Liver (tissue), 8 donors: ENCODE measurements at regions not wholly inside any gene's neighbourhood (a gene's known extent, or its start where the extent isn't known, plus 50 kb on each side); places are given as distances from the start of the nearest gene placed in this dataset.

ENCODE experiments used
- DNase-seq: peaks from one replicate; pipeline ENCODE4 v3.0.0-alpha.2; 2017; ENCODE audit warnings: low spot score
- H3K27ac ChIP-seq, 2 donors: one replicate each; pipeline ENCODE4 v1.7.0; 2013; ENCODE audit warnings: inconsistent platforms in 2 of 2, low read length in 2 of 2, control low read depth in 1 of 2, low read depth in 1 of 2, mild to moderate bottlenecking in 1 of 2
- H3K27me3 ChIP-seq, 4 donors: one replicate each; pipeline versions ENCODE4 v1.6.1 to v1.7.0; 2013; ENCODE audit warnings: low read length in 3 of 4, inconsistent platforms in 1 of 4, mild to moderate bottlenecking in 1 of 4, moderate library complexity in 1 of 4; ENCODE audit not compliant: control insufficient read depth in 4 of 4, insufficient read depth in 4 of 4
- H3K36me3 ChIP-seq, 4 donors: one replicate each; pipeline versions ENCODE4 v1.6.1 to v1.7.0; 2013; ENCODE audit warnings: low read length in 3 of 4, mild to moderate bottlenecking in 3 of 4, low read depth in 1 of 4, moderate library complexity in 1 of 4; ENCODE audit not compliant: control insufficient read depth in 4 of 4, insufficient read depth in 3 of 4
- H3K4me1 ChIP-seq, 4 donors: one replicate each; pipeline versions ENCODE4 v1.6.1 to v1.7.0; 2013; ENCODE audit warnings: low read length in 3 of 4, mild to moderate bottlenecking in 3 of 4, moderate library complexity in 1 of 4; ENCODE audit not compliant: control insufficient read depth in 4 of 4, insufficient read depth in 4 of 4
- H3K4me3 ChIP-seq, 3 donors: one replicate each; pipeline versions ENCODE4 v1.6.1 to v1.7.0; 2013; ENCODE audit warnings: low read length in 3 of 3, control low read depth in 1 of 3, low read depth in 1 of 3, mild to moderate bottlenecking in 1 of 3
- H3K9ac ChIP-seq, 2 donors: one replicate each; pipeline ENCODE4 v1.7.0; 2013; ENCODE audit warnings: low read length in 2 of 2, mild to moderate bottlenecking in 2 of 2, moderate library complexity in 2 of 2, control low read depth in 1 of 2, low read depth in 1 of 2
- H3K9me3 ChIP-seq, 4 donors: one replicate each; pipeline versions ENCODE4 v1.6.1 to v1.7.0; 2013; ENCODE audit warnings: low read length in 3 of 4; ENCODE audit not compliant: control insufficient read depth in 4 of 4
- CTCF ChIP-seq: fragments of 150-350 bp; IDR thresholded peaks from 2 replicates; pipeline ENCODE4 v1.5.1; 2017; ENCODE audit warnings: improper control_type of control experiment, low read depth, low read length; ENCODE audit not compliant: missing input control
- HNF4A ChIP-seq, 2 donors: conservative IDR thresholded peaks; 2 replicates each; pipeline ENCODE4 v1.6.1; 2016; ENCODE audit warnings: antibody characterized with exemption in 2 of 2, mild to moderate bottlenecking in 2 of 2
- HNF4G ChIP-seq: IDR thresholded peaks from 2 replicates; pipeline ENCODE4 v1.6.1; 2016; ENCODE audit warnings: antibody characterized with exemption
- JUND ChIP-seq, 2 donors: IDR thresholded peaks; 2 replicates each; pipeline ENCODE4 v1.6.1; 2016; ENCODE audit warnings: antibody characterized with exemption in 2 of 2
- NR2F2 ChIP-seq: IDR thresholded peaks from 2 replicates; pipeline ENCODE4 v1.6.1; 2016; ENCODE audit warnings: antibody characterized with exemption
- RAD21 ChIP-seq, 2 donors: IDR thresholded peaks; 2 replicates each; pipeline ENCODE4 v1.6.1; 2016; ENCODE audit warnings: antibody characterized with exemption in 2 of 2, mild to moderate bottlenecking in 2 of 2
- RXRA ChIP-seq, 2 donors: IDR thresholded peaks; 2 replicates each; pipeline ENCODE4 v1.6.1; 2017 to 2018; ENCODE audit warnings: antibody characterized with exemption in 2 of 2, mild to moderate bottlenecking in 1 of 2
- SP1 ChIP-seq: IDR thresholded peaks from 2 replicates; pipeline ENCODE4 v1.6.1; 2018; ENCODE audit warnings: antibody characterized with exemption, mild to moderate bottlenecking
- TAF1 ChIP-seq: conservative IDR thresholded peaks from 2 replicates; pipeline ENCODE4 v1.6.1; 2016; ENCODE audit warnings: antibody characterized with exemption, mild to moderate bottlenecking
- ZBTB33 ChIP-seq: IDR thresholded peaks from 2 replicates; pipeline ENCODE4 v1.6.1; 2016; ENCODE audit warnings: antibody characterized with exemption
- WGBS: extraction: QIAGEN DNeasy Blood & Tissue Kit; methylation state at CpG from one replicate; pipeline ENCODE4 v1.1.7; 2013; 5-methylcytosine and 5-hydroxymethylcytosine counted together
- TF ChIP-seq, protein P1 (sequence below): IDR thresholded peaks from 2 replicates; pipeline ENCODE4 v1.6.1; 2016; ENCODE audit warnings: antibody characterized with exemption
- donor health status: healthy.
- donor health status: healthy.
- donor health status: healthy.
- donor health status: healthy.
- donor health status: healthy.

GRCh38 chr17:73861543-73861942, 217.3 kb upstream of the SDK2 start:
- H3K27me3 ChIP-seq = no peaks in the 10 kb centered on the region
- no peaks in the 10 kb centered on the region for H3K9me3 ChIP-seq
- H3K4me1 ChIP-seq = peaks cover 0 to 3% (median 0%) of the 10 kb centered on the region in 4 donors
- no peaks in the 10 kb centered on the region for H3K36me3 ChIP-seq
- DNase-seq = no peak
- TF ChIP-seq HNF4G (no peak), HNF4A (conservative IDR thresholded peaks at IDR 0.05) (no peak)
- H3K4me3 ChIP-seq = no peak overlapping the region
- no peak overlapping the region for H3K27ac ChIP-seq
- H3K9ac ChIP-seq = no peak overlapping the region
- 94% methylated on average over 3 of the region's 3 CpGs for WGBS

DNA sequence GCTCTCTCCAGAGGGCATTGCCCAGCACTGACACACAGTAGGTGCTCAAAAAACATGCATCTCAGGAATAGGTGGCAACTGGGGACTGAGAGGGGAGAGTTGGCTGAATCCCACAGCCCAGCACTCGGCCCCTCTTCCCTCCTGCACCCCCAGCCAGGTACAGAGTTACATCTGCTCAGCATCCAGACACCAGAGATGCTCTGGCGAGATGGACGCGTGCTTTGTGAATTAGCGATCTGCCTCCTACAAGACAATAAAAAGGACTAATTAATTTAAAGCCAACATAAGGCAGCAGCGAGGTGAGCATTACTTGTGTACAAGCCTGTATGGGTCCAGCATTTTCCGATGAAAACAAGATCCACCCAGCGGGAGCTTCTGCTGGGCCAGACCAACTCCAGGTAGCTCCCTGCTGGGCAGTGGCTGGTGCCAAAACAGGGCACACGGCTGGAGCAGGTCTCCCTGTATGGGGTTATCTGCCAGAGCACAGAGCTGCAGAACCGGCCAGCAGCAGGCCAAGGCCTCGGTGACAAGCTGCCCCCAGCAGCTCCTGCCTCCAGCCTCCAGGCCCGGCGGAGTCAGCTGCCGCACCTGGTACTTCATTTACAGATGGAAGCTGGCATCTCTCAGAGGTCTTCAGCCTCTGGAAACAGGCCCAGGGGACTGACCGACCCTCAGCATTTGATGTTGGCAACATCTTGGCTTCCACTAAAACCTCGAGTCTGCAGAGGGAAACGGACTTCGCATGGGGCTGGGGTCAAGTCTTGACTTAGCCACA, 219.7 kb upstream of the SDK2 start:
- Histone ChIP-seq H3K4me3 (no peak overlapping the region), H3K9me3 (no peaks in the 10 kb centered on the region), H3K36me3 (no peaks in the 10 kb centered on the region), H3K27ac (no peak overlapping the region), H3K27me3 (no peaks in the 10 kb centered on the region), H3K4me1 (peaks cover 0 to 3% (median 0%) of the 10 kb centered on the region in 4 donors), H3K9ac (no peak overlapping the region)
- no peak for TF ChIP-seq RXRA (IDR thresholded peaks at IDR 0.05)
- TF ChIP-seq JUND (IDR thresholded peaks at IDR 0.05) = no peak
- TF ChIP-seq HNF4A (conservative IDR thresholded peaks at IDR 0.05) = no peak
- no peak for TF ChIP-seq NR2F2
- TF ChIP-seq, protein P1, sequence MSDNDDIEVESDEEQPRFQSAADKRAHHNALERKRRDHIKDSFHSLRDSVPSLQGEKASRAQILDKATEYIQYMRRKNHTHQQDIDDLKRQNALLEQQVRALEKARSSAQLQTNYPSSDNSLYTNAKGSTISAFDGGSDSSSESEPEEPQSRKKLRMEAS = no peak
- 91% methylated on average over 18 of the region's 18 CpGs for WGBS
- DNase-seq = no peak

GRCh38 chr17:73865831-73866230, 221.6 kb upstream of the SDK2 start:
- Histone ChIP-seq H3K9me3 (no peaks in the 10 kb centered on the region), H3K36me3 (no peaks in the 10 kb centered on the region), H3K4me1 (peaks cover 0 to 3% (median 0%) of the 10 kb centered on the region in 4 donors), H3K4me3 (no peak overlapping the region), H3K27me3 (no peaks in the 10 kb centered on the region), H3K27ac (no peak overlapping the region), H3K9ac (no peak overlapping the region)
- DNase-seq = no peak
- TF ChIP-seq ZBTB33 (no peak), TAF1 (no peak), RXRA (IDR thresholded peaks at IDR 0.05) (no peak), RAD21 (IDR thresholded peaks at IDR 0.05) (no peak), SP1 (no peak), NR2F2 (no peak), CTCF (no peak)
- WGBS = 87% methylated on average over 12 of the region's 12 CpGs
